ENCODE measurements at regions not wholly inside any gene's neighbourhood (a gene's known extent, or its start where the extent isn't known, plus 50 kb on each side); places are given as distances from the start of the nearest gene placed in this dataset.

DNA sequence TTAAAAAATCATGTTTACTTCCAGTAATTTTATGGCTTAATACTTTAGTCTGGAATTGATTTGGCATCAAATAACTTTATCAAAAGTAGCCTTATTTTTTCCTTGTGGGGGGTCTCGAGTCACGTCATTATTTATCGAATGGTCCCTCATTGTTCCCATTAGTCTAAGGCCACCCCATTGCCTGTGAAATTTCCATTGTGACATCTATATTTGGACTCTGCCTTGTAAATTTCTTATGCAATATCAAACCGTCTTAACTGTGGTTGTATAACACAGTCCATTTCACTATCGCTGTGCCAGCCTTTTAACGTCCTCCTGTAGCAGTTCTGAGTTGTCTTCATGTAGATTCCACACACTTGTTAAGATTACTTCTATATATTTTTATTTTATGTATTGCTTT, 103.9 kb upstream of the RET start:
- Histone ChIP-seq H3K27ac (ENCODE audit: low read length) (no peak overlapping the region), H3K9me3 (ENCODE audit: control insufficient read depth, insufficient read depth, low read length) (no peaks in the 10 kb centered on the region), H3K27me3 (ENCODE audit: control insufficient read depth, insufficient read depth, low read length) (no peaks in the 10 kb centered on the region), H3K4me1 (ENCODE audit: control insufficient read depth, insufficient read depth, low read length) (0 out of 2 replicates have a peak, but pooled peaks cover 1% of the 10 kb centered on the region), H3K4me3 (ENCODE audit: low read length) (no peak overlapping the region), H3K36me3 (ENCODE audit: control insufficient read depth, insufficient read depth, low read length) (no peaks in the 10 kb centered on the region)
- WGBS (ENCODE audit: insufficient coverage, insufficient read length) = no CpG with 5 or more reads among the region's 6 CpGs
- no peak for DNase-seq (ENCODE audit: low read depth, low spot score)

DNA sequence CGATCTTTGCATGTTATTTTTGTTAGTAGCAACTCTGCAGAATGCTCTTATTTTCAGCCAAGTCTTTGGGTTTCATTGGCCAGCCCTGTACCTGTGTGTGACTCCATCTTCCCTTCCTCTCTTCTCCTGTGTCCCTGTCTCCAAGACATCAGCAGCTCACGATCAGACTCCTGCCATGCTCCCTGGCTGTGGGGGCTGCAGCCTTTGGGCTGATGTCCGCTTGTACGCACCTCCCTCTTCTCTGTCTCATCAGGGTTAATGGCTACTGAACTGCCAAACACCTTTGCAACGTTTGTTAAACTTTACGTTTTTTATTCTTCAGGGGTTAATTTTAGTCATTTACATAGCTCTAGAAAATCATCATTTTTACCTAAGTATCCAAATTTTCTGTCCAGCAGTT, 103.5 kb upstream of the RET start:
- DNase-seq (ENCODE audit: low read depth, low spot score) = no peak
- no CpG with 5 or more reads among the region's 6 CpGs for WGBS (ENCODE audit: insufficient coverage, insufficient read length)
- Histone ChIP-seq H3K4me1 (ENCODE audit: control insufficient read depth, insufficient read depth, low read length) (0 out of 2 replicates have a peak, but pooled peaks cover 1% of the 10 kb centered on the region), H3K27me3 (ENCODE audit: control insufficient read depth, insufficient read depth, low read length) (no peaks in the 10 kb centered on the region), H3K4me3 (ENCODE audit: low read length) (no peak overlapping the region), H3K27ac (ENCODE audit: low read length) (no peak overlapping the region), H3K36me3 (ENCODE audit: control insufficient read depth, insufficient read depth, low read length) (no peaks in the 10 kb centered on the region), H3K9me3 (ENCODE audit: control insufficient read depth, insufficient read depth, low read length) (no peaks in the 10 kb centered on the region)

DNA sequence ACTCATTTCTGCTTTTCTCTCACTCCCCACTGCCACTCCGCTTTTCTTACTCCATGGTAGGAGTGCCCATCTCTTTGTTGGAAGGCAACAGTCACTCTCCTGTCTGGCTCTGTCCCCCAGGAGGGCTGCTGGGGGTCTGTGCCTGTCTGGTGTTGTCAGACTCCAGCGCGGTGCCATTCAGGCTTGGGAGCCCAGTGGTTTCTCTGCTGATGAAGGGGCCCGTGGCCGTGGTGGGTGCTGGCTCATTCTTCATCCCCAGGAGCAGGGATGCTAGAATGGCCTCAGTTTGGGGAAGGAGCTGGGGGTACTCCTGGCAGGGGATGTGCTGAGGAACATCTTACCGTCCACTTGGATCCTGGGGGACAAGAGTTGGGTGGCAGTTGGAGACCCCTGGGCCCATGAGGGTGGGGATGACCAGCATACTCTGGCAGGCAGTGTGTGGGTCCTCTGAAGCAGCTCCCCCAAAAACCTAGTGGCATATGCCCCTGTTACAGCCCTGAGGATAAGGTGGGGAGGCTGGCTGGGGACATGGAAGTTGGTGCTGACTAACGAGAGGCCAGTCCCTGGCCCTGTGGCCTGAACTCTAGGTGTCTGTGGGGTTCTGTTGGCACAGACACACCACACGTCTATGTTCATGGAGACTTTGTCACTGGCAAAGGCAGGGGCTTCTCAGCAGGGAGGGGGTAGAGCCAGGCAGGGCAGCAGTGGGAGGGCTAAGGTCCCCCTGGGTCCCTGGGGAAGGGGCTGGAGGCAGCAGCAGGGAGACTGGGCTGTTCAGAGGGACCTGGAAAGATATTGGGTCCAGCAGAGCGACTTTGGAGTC, 102.8 kb upstream of the RET start:
- H3K4me3 ChIP-seq (ENCODE audit: low read length) = no peak overlapping the region
- no CpG with 5 or more reads among the region's 9 CpGs for WGBS (ENCODE audit: insufficient coverage, insufficient read length)
- H3K27me3 ChIP-seq (ENCODE audit: control insufficient read depth, insufficient read depth, low read length) = no peaks in the 10 kb centered on the region
- no peak for DNase-seq (ENCODE audit: low read depth, low spot score)
- H3K9me3 ChIP-seq (ENCODE audit: control insufficient read depth, insufficient read depth, low read length) = no peaks in the 10 kb centered on the region
- 0 out of 2 replicates have a peak, but pooled peaks cover 1% of the 10 kb centered on the region for H3K4me1 ChIP-seq (ENCODE audit: control insufficient read depth, insufficient read depth, low read length)
- no peaks in the 10 kb centered on the region for H3K36me3 ChIP-seq (ENCODE audit: control insufficient read depth, insufficient read depth, low read length)
- no peak overlapping the region for H3K27ac ChIP-seq (ENCODE audit: low read length)

DNA sequence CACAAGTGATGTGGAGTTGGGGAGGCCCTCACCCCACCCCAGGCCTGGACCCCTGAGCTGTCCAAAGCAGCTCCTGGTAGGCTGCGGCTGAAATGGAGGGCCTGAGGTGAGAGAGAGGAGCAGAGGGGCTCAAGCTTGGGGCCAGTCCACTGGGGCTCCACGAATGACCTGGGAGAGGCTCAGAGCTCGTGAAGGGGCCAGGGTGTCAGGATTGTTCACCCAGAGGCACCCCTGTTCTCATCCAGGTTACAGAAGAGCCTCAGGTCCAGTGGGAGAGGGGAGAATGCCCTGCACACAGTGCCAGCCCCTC, 102.2 kb upstream of the RET start:
- no peak overlapping the region for H3K27ac ChIP-seq (ENCODE audit: low read length)
- no CpG with 5 or more reads among the region's 3 CpGs for WGBS (ENCODE audit: insufficient coverage, insufficient read length)
- no peaks in the 10 kb centered on the region for H3K9me3 ChIP-seq (ENCODE audit: control insufficient read depth, insufficient read depth, low read length)
- H3K4me3 ChIP-seq (ENCODE audit: low read length) = no peak overlapping the region
- no peak for DNase-seq (ENCODE audit: low read depth, low spot score)
- H3K27me3 ChIP-seq (ENCODE audit: control insufficient read depth, insufficient read depth, low read length) = no peaks in the 10 kb centered on the region
- no peaks in the 10 kb centered on the region for H3K36me3 ChIP-seq (ENCODE audit: control insufficient read depth, insufficient read depth, low read length)
- no peaks in the 10 kb centered on the region for H3K4me1 ChIP-seq (ENCODE audit: control insufficient read depth, insufficient read depth, low read length)

DNA sequence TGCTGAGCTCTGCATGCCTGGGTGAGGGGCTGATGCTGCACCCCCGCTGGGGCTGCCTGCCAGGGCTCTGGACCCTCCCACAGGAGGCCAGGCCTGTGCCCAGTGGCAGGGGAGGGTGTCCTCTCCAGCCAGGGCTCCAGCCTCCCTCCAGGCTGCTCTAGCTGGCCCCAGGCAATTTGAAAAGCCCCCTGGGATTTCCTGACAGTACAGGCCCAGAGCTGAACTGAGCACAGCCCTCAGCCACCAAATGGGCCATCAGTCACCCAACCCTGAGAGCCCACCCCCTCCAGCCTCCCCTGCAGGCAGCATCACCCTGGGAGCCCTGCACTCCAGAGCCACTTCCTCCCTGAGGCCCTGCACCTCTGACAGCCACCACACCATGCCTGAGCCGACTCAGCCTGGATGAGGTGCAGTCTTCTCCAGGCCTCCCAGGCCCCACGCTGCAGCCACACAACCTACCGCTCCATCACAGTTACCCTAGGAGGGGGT, 101.8 kb upstream of the RET start:
- DNase-seq (ENCODE audit: low read depth, low spot score) = no peak
- Histone ChIP-seq H3K9me3 (ENCODE audit: control insufficient read depth, insufficient read depth, low read length) (no peaks in the 10 kb centered on the region), H3K4me1 (ENCODE audit: control insufficient read depth, insufficient read depth, low read length) (no peaks in the 10 kb centered on the region), H3K27me3 (ENCODE audit: control insufficient read depth, insufficient read depth, low read length) (no peaks in the 10 kb centered on the region), H3K27ac (ENCODE audit: low read length) (no peak overlapping the region), H3K36me3 (ENCODE audit: control insufficient read depth, insufficient read depth, low read length) (no peaks in the 10 kb centered on the region), H3K4me3 (ENCODE audit: low read length) (no peak overlapping the region)
- WGBS (ENCODE audit: insufficient coverage, insufficient read length) = no CpG with 5 or more reads among the region's 4 CpGs

DNA sequence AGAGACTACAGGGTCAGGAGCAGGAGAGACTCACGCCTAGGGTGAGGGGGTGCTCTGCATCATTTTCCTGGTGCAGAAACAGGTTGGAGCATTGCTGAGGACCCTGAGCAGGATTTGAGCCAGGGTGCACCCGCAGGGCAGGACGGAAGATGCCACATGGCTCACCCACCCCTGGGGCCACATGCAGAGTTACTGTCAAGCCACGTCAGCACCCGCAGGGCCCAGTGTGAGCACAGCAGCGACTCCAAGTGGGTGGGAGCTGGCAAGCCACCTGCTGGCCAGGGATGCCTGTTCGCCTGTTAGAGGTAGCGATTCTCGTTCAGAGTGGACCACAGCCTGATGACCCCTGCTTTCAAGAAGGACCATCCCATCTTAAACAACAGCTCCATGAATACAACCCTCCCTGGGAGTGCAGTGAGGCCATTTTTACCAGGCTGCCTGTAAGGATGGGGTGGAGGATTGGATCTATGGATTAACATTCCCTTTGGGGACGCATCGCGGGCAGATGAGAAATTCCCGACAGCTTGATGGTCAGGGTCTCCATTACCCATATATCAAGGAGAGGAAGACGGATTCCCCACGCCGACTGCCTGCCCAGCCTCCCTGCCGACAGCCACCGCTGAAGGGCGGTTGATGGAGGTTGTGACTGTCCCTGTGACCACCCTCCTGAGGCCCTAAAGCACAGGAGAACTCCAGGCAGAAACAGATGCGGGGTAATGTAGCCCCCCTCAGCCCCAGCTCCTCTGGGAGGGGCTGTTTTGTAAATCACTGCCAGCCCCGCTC, 101.1 kb upstream of the RET start:
- Histone ChIP-seq H3K27ac (ENCODE audit: low read length) (no peak overlapping the region), H3K27me3 (ENCODE audit: control insufficient read depth, insufficient read depth, low read length) (no peaks in the 10 kb centered on the region)
- WGBS (ENCODE audit: insufficient coverage, insufficient read length) = no CpG with 5 or more reads among the region's 21 CpGs

DNA sequence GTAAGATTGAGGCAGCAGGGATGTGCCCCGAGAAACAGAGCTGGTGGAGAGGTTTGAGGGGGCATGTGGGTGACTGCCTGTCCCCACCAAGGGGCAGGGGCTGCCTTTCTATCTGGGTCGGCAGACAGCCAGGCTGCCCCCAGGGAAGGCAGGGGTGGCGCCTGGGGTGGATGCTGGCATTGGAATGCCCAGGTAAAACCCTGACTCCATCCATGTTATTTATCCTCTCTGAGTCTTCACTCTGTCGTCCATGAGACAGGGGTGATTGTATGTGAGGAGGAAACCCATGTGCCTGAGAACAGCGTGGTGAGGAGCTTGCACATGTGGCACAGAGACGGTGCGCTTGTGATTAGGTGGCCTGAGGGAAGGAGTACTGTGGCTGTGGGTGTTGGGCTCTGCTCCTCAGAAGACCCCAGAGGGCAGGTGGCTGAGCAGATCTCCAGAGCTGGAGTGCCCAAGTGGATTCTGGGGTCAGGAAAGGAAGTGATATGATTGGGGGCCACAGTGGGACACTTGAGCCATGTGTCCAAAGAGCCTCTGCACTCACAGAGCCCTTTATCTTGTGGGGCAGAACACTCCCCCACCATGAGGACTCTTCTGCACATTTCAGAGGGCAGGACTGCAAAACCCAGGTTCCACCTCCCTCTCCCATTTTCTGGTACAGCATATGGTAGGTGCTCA, 100.4 kb upstream of the RET start:
- WGBS (ENCODE audit: insufficient coverage, insufficient read length) = no CpG with 5 or more reads among the region's 7 CpGs
- Histone ChIP-seq H3K4me3 (ENCODE audit: low read length) (no peak overlapping the region), H3K36me3 (ENCODE audit: control insufficient read depth, insufficient read depth, low read length) (no peaks in the 10 kb centered on the region), H3K9me3 (ENCODE audit: control insufficient read depth, insufficient read depth, low read length) (no peaks in the 10 kb centered on the region), H3K27ac (ENCODE audit: low read length) (no peak overlapping the region), H3K27me3 (ENCODE audit: control insufficient read depth, insufficient read depth, low read length) (no peaks in the 10 kb centered on the region), H3K4me1 (ENCODE audit: control insufficient read depth, insufficient read depth, low read length) (no peaks in the 10 kb centered on the region)
- no peak for DNase-seq (ENCODE audit: low read depth, low spot score)

More for the DNA sequence above, 101.1 kb upstream of the RET start:
- H3K9me3 ChIP-seq (ENCODE audit: control insufficient read depth, insufficient read depth, low read length) = no peaks in the 10 kb centered on the region
- H3K4me3 ChIP-seq (ENCODE audit: low read length) = no peak overlapping the region
- no peak for DNase-seq (ENCODE audit: low read depth, low spot score)
- no peaks in the 10 kb centered on the region for H3K36me3 ChIP-seq (ENCODE audit: control insufficient read depth, insufficient read depth, low read length)
- no peaks in the 10 kb centered on the region for H3K4me1 ChIP-seq (ENCODE audit: control insufficient read depth, insufficient read depth, low read length)

DNA sequence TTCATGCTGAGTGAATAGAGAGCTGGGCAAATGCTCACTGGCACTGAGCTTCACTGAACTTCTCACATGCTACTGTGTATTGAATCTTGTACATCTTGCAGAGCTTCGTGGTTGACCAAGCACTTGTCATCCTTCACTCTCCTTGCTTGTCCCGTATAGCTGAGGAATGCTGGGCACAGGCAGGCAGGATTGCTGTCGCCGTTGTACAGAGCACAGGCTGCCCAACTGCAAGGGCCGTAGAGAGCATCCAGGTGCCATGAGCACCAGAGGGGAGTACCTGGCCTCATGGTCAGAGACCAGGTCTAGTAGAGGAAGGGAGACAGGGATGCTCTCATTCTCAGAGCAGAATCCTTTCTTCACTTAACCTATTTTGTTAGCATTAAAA, 99.8 kb upstream of the RET start:
- Histone ChIP-seq H3K36me3 (ENCODE audit: control insufficient read depth, insufficient read depth, low read length) (no peaks in the 10 kb centered on the region), H3K27ac (ENCODE audit: low read length) (no peak overlapping the region), H3K9me3 (ENCODE audit: control insufficient read depth, insufficient read depth, low read length) (no peaks in the 10 kb centered on the region), H3K4me3 (ENCODE audit: low read length) (no peak overlapping the region), H3K4me1 (ENCODE audit: control insufficient read depth, insufficient read depth, low read length) (no peaks in the 10 kb centered on the region), H3K27me3 (ENCODE audit: control insufficient read depth, insufficient read depth, low read length) (no peaks in the 10 kb centered on the region)
- DNase-seq (ENCODE audit: low read depth, low spot score) = no peak
- WGBS (ENCODE audit: insufficient coverage, insufficient read length) = no CpG with 5 or more reads among the region's 5 CpGs

DNA sequence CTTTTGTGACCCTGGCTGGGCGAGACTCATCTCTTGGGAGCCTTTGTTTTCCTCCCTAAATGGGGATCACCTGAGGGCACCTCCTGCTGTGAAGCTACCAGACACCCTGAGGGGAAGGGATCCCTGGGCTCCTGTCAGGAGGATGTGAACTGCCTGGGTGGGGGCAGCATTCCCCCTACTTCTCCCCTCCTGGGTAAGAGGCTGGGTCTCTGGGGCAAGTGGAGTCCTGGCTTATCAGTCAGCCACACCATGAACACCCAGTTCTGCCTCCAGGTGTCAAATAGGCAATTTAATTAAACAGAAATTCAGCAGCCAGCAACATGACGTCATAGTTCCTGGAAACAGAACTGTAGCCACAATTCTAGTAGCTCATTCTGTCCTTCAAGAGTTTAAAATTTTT, 97.7 kb upstream of the RET start:
- no CpG with 5 or more reads among the region's 2 CpGs for WGBS (ENCODE audit: insufficient coverage, insufficient read length)
- no peaks in the 10 kb centered on the region for H3K27me3 ChIP-seq (ENCODE audit: control insufficient read depth, insufficient read depth, low read length)
- H3K9me3 ChIP-seq (ENCODE audit: control insufficient read depth, insufficient read depth, low read length) = no peaks in the 10 kb centered on the region
- no peaks in the 10 kb centered on the region for H3K36me3 ChIP-seq (ENCODE audit: control insufficient read depth, insufficient read depth, low read length)
- DNase-seq (ENCODE audit: low read depth, low spot score) = no peak
- no peaks in the 10 kb centered on the region for H3K4me1 ChIP-seq (ENCODE audit: control insufficient read depth, insufficient read depth, low read length)
- H3K27ac ChIP-seq (ENCODE audit: low read length) = no peak overlapping the region
- no peak overlapping the region for H3K4me3 ChIP-seq (ENCODE audit: low read length)

DNA sequence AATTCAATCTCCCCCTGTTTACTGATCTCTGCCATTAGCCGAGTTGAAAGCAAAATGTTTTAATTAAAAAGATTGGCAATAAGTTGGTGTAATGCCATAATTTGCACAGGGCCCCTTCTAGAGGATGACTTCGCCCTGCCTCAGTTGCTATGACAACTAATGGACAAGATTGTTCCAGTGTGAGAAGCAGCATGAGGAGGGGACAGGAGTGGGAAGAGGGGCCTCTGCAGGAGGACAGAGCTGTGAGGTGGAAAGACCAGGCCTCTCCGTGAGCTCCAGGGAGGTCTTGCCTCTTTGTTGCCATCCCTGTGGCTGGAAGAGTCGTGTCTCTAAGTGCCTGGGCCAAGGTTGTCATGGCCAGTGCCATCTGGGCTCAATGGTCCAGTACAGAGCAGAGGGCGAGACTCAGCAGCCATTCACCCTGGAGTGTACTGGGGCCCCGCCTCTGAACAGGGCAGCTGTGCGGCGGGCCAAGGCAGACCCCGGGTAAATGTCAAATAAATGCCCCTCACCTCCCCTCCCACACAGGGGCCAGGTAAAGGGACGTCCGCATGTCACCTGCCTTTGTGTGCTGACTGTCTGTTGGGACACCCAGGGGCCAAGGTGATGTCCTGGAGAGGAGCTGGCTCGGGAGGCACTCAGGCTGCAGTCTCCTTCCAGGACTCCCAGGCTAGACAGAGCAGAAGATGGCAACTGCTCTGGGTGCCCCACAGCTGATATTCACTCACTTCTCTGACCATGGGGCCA, 97.0 kb upstream of the RET start:
- H3K4me3 ChIP-seq (ENCODE audit: low read length) = no peak overlapping the region
- H3K4me1 ChIP-seq (ENCODE audit: control insufficient read depth, insufficient read depth, low read length) = no peaks in the 10 kb centered on the region
- H3K36me3 ChIP-seq (ENCODE audit: control insufficient read depth, insufficient read depth, low read length) = no peaks in the 10 kb centered on the region
- DNase-seq (ENCODE audit: low read depth, low spot score) = no peak
- H3K27ac ChIP-seq (ENCODE audit: low read length) = no peak overlapping the region
- WGBS (ENCODE audit: insufficient coverage, insufficient read length) = no CpG with 5 or more reads among the region's 12 CpGs
- H3K9me3 ChIP-seq (ENCODE audit: control insufficient read depth, insufficient read depth, low read length) = no peaks in the 10 kb centered on the region
- no peaks in the 10 kb centered on the region for H3K27me3 ChIP-seq (ENCODE audit: control insufficient read depth, insufficient read depth, low read length)
